ENCODE measurements at regions not wholly inside any gene's neighbourhood (a gene's known extent, or its start where the extent isn't known, plus 50 kb on each side); places are given as distances from the start of the nearest gene placed in this dataset.

GRCh38 chr21:20545454-20545853 is 452.8 kb upstream of the NCAM2 start:
- TF ChIP-seq POLR2A (IDR thresholded peaks at IDR 0.05; ENCODE audit: low read length) (no peak), GATA1 (IDR thresholded peaks at IDR 0.05; ENCODE audit: low read depth, low read length) (no peak)
